ENCODE measurements at regions not wholly inside any gene's neighbourhood (a gene's known extent, or its start where the extent isn't known, plus 50 kb on each side); places are given as distances from the start of the nearest gene placed in this dataset.

- no peaks in the 10 kb centered on the region for H3K27me3 ChIP-seq
- intact Hi-C loops (cut with DNase I): no loop called here
- DNase-seq (no peak), ATAC-seq (peak in 1 of 4 donors; percentile 5)
- H3K9me3 ChIP-seq: no peaks in the 10 kb centered on the region
- TF ChIP-seq, protein P1, sequence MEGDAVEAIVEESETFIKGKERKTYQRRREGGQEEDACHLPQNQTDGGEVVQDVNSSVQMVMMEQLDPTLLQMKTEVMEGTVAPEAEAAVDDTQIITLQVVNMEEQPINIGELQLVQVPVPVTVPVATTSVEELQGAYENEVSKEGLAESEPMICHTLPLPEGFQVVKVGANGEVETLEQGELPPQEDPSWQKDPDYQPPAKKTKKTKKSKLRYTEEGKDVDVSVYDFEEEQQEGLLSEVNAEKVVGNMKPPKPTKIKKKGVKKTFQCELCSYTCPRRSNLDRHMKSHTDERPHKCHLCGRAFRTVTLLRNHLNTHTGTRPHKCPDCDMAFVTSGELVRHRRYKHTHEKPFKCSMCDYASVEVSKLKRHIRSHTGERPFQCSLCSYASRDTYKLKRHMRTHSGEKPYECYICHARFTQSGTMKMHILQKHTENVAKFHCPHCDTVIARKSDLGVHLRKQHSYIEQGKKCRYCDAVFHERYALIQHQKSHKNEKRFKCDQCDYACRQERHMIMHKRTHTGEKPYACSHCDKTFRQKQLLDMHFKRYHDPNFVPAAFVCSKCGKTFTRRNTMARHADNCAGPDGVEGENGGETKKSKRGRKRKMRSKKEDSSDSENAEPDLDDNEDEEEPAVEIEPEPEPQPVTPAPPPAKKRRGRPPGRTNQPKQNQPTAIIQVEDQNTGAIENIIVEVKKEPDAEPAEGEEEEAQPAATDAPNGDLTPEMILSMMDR (IDR thresholded peaks at IDR 0.05): no peak
- TF ChIP-seq POLR2A (IDR thresholded peaks at IDR 0.05): no peak
- peaks cover 0 to 7% (median 0%) of the 10 kb centered on the region in 4 donors for H3K4me1 ChIP-seq
- no peaks in the 10 kb centered on the region for H3K36me3 ChIP-seq
- WGBS (ENCODE audit: insufficient coverage, low coverage, low lambda C conversion rate, missing lambda C conversion rate): 95% methylated on average over 2 of the region's 5 CpGs
- H3K27ac ChIP-seq: no peak overlapping the region
- H3K4me3 ChIP-seq: no peak overlapping the region
Measured at GRCh38 chr3:72660270-72661114, 187.8 kb downstream of the SHQ1 start.

- ATAC-seq (no peak), DNase-seq (no peak)
- intact Hi-C loops (cut with DNase I): no loop called here
- no peaks in the 10 kb centered on the region for H3K36me3 ChIP-seq
- H3K4me3 ChIP-seq: no peak overlapping the region
- no peak for TF ChIP-seq POLR2A (IDR thresholded peaks at IDR 0.05)
- TF ChIP-seq, protein P1 (IDR thresholded peaks at IDR 0.05): no peak
- no peaks in the 10 kb centered on the region for H3K27me3 ChIP-seq
- H3K27ac ChIP-seq: no peak overlapping the region
- WGBS (ENCODE audit: insufficient coverage, low coverage, low lambda C conversion rate, missing lambda C conversion rate): 57% methylated on average over 2 of the region's 3 CpGs
- peaks cover 0 to 7% (median 0%) of the 10 kb centered on the region in 4 donors for H3K4me1 ChIP-seq
- no peaks in the 10 kb centered on the region for H3K9me3 ChIP-seq
Measured at GRCh38 chr3:72659596-72659995, 188.6 kb downstream of the SHQ1 start.

DNA sequence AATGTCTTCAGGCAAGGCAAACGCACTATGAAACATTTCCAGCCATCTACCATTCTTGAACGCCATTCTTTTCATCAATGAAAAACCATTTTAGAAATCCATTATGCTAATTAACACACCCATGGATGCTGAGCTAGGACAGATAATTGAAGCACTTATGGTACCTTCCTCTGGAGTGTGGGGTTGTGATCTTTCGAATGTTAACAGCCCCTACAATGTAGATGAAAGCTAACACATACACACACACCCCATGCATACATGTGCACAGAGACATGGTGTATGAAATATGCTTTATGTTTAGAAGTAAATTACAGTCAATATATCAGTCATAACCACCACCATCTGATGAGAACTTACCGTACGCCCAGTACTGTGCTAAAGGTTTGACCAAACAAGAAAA is 189.1 kb downstream of the SHQ1 start:
- TF ChIP-seq, protein P1 (IDR thresholded peaks at IDR 0.05): no peak
- TF ChIP-seq POLR2A (IDR thresholded peaks at IDR 0.05): no peak
- Histone ChIP-seq H3K4me1 (peaks cover 0 to 7% (median 0%) of the 10 kb centered on the region in 4 donors), H3K4me3 (no peak overlapping the region), H3K9me3 (no peaks in the 10 kb centered on the region), H3K27ac (no peak overlapping the region), H3K27me3 (no peaks in the 10 kb centered on the region), H3K36me3 (no peaks in the 10 kb centered on the region)
- intact Hi-C loops (cut with DNase I): no loop called here
- ATAC-seq (no peak), DNase-seq (no peak)
- WGBS (ENCODE audit: insufficient coverage, low coverage, low lambda C conversion rate, missing lambda C conversion rate): 87% methylated on average over 5 of the region's 5 CpGs

DNA sequence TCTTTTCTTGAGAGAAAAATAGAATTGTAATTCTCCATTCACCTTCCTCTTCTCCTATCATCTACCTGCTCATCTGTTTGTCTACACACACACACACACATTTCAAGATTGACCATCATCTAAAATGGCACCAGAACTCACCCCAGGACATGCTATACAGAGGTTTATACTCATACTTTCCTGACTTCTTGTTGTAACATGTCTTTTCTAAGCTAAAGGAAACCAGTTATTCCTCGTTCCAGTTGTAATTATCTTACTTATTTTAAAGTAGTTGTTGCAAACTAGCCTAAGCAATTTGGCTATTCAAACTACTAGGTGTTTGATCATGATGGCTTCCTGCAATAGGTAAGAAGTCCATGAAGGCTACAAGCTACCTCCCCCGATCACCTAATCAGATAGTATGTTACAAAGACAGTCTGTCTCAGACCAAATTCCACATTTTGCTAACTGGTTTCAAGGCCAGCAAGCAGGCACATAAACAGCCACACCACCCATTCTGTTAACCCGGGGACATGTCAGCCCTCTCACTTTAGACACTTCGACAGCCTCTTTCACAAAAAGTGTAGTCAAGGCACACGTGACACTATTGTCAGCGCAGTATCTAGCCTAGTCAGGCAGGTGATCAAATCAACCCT is 189.7 kb downstream of the SHQ1 start:
- TF ChIP-seq POLR2A (IDR thresholded peaks at IDR 0.05): no peak
- TF ChIP-seq, protein P1 (IDR thresholded peaks at IDR 0.05): no peak
- Histone ChIP-seq H3K27ac (no peak overlapping the region), H3K9me3 (no peaks in the 10 kb centered on the region), H3K4me1 (peaks cover 0 to 7% (median 0%) of the 10 kb centered on the region in 4 donors), H3K36me3 (no peaks in the 10 kb centered on the region), H3K4me3 (no peak overlapping the region), H3K27me3 (no peaks in the 10 kb centered on the region)
- intact Hi-C loops (cut with DNase I): no loop called here
- ATAC-seq (no peak), DNase-seq (no peak)
- 86% methylated on average over 5 of the region's 6 CpGs for WGBS (ENCODE audit: insufficient coverage, low coverage, low lambda C conversion rate, missing lambda C conversion rate)

Data from right lobe of liver (tissue), 6 donors.